HG03064 (cell line): ENCODE measurements at regions not wholly inside any gene's neighbourhood (a gene's known extent, or its start where the extent isn't known, plus 50 kb on each side); places are given as distances from the start of the nearest gene placed in this dataset.
A peak's percentile ranks its signal among the peaks of the same experiment; 100 is the strongest.
"Not testable (repeated sequence)": the region's sequence is repeated elsewhere in the genome, so short reads cannot be mapped to it uniquely, and the experiment has no call there.

ENCODE experiments used
- ATAC-seq: cut with Tn5 transposase; IDR thresholded peaks from one replicate; pipeline ENCODE4 v1.9.1; 2021; ENCODE audit warnings: low read depth; ENCODE audit not compliant: unreplicated experiment

DNA sequence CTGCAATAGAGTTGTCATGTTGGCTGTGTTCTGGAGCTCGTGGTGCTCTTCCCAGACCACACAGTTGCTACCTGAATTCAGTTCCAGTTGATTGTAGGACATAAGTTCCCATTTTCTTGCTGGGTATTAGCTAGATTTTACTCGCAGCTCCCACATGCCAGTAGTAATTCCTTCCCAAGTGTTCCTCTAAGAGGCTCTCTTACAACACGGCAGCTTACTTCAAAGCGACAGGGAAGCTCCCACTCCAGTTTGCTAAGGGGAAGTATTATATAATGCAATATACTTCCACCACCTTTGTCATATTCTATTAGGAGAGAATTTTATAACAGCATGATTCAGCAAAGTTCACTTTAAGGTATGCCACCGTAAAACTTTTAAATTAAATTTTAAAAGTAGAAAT, 623.0 kb downstream of the SLCO4C1 start:
- ATAC-seq = no peak

DNA sequence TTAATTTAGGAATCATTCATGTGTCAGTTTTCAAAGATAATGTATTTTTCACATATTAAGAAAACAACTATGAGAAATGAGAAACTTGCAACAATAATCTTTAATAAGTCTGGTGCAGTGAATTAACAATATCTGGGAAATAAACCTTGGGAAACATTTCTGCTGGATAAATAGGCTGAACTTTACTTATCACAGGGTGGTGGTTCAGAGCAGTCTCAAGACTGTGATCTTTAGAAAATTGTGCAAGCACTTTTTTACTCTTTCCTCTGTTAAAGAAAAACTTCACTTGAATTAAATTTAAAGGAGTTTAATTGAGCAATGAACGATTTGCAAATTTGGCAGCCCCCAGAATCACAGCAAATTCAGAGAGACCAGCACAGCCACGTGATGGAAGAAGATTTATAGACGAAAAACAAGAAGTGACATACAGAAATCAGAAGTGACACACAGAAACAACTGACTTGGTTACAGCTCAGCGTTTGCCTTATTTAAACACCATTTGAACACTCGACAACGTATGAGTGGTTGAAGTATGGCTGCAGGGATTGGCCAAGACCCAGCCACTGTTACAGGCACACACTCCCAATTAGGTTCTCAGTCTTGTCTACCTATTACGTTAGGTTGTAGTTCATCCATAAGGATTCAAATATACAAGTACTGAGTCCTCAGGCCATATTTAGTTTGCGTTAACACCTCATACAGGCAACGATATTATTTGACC, 631.9 kb downstream of the SLCO4C1 start:
- ATAC-seq = no peak

DNA sequence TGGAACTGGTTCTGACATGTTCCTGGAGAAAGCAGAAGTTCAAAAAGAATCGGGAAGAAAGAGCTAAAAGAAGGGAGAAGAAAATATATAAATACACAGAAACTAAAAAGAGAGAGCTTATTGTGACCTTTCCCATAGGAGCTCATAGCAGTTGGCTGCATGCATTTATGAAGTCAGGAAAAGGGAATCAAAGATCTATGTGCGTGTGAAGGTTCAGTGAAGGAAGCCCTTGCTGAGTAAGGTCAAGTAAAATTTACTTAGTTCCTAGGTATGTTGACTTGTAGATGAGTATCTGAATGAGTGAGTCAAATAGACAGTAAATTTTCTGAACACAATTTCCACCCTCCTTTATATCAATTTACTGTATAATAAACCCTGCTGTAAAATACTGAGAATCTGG, 632.5 kb downstream of the SLCO4C1 start:
- no peak for ATAC-seq

DNA sequence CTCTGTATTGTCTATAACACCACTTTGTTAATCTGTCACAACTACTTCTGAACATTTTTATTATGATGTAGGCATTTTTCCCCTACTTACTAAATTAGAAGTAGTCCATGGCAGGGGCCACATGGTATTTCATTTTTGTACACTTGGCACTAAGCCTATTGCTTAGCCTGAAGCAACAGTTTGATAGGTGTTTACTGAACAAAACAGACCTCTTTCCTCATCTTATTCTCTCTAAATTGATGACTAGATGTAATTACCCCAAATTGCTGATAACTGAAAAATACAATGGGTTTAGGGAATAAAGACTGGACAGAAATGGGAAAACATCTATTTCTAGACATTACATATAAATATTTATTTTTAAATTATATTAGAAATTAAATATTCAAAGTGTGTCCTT, 633.8 kb downstream of the SLCO4C1 start:
- ATAC-seq = no peak

DNA sequence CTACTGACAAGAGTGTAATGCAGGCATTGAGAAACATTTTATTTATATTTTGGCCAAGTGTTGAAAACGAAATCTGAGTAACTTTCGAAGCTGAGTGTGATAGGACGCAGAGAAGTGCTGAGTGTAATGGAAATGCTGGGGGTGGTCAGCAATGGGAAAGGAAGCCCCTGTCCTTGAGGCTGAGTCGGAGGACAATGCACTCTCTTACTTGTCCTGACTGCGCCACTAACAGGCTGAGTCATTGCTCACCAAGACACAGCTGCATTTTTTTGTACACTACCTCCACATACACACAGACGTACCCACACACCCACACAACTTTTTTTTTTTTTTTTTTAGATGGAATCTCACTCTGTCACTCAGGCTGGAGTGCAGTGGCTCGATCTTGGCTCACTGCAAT, 637.7 kb downstream of the SLCO4C1 start:
- ATAC-seq = no peak

DNA sequence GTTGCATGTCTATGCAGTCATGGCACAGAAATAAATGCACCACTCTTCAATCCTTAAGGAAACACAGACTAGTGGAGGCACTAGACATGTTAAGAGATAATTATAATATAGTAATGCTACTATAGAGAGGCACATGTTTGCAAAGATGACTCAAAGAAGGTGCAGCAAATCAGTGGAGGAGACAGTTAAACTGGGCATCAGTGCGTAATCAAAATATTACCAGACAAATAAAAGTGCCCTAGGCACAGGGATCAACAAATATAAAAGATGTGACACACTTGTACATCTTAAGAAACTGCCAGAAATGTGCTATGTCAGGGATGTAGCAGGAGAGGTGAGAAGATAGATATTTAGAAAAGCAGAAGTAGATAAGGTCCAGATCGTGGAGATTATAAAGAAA, 642.1 kb downstream of the SLCO4C1 start:
- no peak for ATAC-seq

DNA sequence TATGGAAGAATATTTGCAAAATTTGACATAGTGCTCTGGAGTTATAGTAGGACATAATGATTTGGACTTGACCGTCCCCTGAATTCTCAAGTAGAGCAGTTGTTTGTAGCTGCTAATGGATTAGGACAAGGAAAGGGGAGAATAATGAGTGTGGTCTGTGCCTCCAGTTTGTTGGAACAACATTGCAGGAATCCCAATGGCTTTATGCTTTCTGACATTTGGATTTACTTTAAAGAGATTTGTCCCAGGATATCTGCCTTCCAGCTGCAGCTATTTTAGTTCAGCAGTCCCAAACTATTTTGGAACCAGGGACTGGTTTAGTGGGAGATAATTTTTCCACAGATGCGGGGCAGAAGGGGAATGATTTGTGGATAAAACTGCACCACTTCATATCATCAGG, 648.2 kb downstream of the SLCO4C1 start:
- ATAC-seq = no peak

DNA sequence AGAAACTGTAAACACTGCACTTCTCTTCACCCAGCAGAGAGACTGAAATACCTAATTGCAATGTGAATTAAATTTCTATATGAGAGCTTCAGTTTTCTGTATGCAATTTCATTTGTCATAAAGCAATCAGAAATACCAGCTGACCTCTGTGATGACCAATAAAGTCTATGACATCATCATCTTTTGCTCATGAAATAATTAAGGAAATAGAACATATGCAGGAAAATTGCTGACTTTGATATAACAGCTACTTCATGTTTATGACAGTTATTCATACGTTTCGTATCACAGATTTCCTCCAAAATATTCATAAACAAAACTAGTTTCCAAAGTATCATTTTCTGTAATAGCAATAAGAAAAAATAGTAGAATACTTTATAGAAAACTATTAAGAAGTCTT, 652.3 kb downstream of the SLCO4C1 start:
- ATAC-seq = no peak

DNA sequence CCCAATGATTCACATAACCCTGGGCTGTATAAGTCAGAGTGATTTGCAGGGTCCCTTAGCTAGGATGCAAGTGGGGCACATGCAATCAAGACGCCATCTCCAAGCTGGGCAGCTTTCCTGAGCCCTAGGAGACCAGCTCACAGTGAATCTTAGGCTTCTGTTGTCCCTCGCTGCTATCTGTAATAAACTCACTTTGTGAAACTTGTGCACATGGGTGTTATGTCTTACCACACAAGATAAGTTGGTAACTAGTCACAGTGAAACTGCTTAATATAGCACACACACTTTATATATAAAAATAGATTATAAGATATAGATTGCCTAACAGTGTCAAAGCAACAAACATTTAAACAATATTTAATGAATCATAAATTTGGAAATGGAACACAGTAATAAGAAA, 658.5 kb downstream of the SLCO4C1 start:
- no peak for ATAC-seq

DNA sequence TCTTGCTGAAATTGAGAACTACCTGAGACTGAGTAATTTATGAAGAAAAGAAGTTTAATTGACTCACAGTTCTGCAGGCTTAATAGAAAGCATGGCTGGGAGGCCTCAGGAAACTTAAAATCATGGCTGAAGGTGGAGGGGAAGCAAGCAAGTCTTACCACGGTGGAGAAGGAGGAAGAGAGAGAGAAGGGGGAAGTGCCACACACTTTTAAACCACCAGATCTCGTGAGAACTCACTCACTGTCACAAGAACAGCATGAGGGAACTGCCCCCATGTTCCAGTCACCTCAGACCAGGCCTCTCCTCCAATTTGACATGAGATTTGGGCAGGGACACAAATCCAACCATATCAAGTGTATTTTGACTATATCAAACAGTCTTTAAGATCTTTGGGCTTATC, 668.3 kb downstream of the SLCO4C1 start:
- not testable (repeated sequence) for ATAC-seq

DNA sequence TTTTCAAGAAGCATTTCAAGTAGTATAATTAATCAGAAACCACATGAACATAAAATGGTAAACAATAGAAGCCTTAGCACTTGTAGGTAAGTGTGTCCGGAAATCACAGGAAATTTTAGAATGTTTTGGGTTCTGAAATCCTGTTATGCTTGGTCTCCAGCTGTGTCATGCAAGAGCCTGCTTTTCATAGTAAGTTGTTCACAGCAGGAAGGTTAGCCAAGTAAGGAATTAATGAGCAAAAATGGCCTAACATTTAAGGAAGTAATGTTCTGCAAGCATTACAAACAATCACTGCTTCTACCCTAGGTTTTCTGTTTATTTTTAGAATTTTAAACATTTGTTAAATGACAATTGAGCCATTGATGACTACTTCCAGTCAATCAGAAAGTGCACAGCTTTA, 669.5 kb downstream of the SLCO4C1 start:
- no peak for ATAC-seq

DNA sequence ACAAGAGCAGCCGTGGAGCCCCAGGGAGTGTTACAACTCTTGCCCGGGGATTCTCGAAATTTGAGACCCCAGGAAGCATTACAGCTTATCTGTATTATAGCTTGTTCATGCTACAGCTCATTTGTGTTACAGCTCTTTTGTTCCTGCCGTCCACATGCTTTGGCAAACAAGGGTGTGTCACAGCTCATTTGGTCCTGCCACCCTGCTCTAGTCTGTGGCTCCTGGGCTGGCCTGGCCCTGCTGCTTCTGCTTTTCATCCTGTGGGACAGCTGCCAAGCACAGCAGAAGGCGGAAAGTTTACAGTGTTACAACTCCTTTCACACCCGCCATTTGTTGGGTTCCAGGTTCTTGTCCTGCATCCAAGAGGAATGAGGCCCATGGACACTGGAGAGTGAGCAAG, 685.0 kb downstream of the SLCO4C1 start:
- no peak for ATAC-seq

DNA sequence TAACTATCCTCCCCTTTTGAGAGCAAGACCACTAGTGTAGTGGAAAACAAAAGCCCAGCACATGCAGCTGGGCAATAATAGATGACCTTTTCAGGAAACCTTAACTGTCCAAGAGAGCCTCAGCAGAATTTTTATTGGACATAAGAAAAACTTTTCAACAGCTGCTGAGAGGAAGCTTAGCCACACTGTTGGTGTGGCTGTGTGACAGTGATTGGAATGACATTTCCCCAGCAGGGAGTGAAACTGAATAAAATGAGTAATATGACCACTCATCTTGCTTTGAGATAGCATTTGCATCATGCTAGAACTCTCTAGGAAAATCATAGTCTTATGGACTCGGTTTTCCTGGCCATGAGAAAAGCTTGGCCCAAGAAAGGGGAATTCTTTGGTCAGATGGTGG, 687.8 kb downstream of the SLCO4C1 start:
- ATAC-seq = no peak

DNA sequence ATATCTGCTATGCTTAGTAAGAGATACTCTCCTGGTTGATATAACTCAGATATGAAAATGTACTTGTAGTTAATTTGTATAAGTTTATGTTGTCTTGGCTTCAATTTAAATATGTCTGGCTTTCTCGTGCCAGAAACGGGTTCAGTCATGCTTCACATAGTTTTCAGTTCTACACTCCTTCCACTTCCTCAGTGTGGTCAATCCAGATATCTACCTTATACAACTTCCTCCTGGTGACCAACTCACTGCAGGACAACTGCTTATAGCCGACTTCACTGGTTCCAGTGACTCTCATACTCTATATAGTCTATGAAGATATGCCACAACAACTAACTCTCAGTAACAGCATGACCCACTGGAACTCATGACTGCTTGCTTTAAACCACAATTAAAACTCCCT, 690.4 kb downstream of the SLCO4C1 start:
- peak; percentile 64 for ATAC-seq

DNA sequence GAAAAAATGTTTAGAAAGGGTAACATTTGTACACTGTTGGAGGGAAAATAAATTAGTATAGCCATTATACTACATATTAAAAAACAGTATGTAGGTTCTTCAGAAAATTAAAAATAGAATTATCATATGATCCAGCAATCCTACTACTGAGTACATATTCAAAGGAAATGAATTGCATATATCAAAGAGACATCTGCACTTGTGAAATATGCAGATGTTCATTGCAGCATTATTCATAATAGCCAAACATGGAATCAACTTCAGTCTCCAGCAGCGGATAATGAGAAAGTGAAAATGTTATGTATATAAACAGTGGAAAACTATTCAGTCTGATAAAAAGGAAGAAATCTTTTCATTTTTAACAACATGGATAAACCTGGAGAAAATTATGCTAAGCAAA, 695.5 kb downstream of the SLCO4C1 start:
- no peak for ATAC-seq

DNA sequence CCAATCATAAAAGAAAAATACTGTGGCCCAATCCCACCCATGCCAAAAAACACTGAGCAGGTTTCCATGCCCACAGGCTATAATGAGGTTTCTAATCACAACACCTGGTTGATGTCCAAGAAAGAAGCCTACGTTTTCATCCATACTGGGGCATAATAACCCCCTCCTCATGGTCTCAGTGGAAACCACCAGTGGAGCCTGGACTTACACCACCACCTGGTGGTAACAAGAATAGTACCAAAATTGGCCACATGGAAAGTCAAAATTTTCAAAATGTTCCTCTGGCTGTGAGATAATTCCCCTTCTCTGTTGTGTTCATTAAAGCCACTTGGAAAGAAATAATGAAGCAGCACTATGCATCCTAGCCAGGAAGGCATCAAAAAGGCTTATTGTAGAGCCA, 687.3 kb upstream of the ST8SIA4 start:
- ATAC-seq = no peak

DNA sequence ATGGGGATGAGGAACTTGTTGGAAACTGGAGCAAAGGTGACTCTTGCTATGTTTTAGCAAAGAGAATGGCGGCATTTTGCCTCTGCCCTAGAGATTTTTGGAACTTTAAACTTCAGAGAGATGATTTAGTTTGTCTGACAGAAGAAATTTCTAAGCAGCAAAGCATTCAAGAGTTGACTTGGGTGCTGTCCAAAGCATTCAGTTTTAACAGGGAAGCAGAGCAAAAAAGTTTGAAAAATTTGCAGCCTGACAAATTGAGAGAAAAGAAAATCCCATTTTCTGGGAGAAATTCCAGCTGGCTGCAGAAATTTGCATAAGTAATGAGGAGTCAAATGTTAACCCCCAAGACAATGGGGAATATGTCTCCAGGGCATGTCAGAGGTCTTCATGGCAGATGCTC, 682.3 kb upstream of the ST8SIA4 start:
- ATAC-seq = no peak

DNA sequence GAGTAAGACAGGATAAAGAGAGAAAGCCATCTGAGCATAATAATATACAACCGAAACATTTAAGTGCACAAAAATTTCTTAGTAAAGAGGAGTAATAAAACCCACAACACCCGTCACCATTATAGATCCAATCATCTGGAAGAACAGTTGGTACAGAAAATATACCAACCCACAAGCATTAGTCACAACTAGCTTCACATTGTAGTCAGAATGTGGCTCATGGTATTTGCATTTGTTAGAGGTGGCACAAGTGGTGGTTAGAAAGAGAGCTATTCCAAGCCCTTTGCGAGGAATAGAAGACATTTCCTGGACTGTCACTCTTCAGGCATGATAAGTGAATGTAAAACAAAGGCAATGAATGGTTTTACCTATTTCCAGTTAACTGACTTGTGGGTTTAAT, 677.5 kb upstream of the ST8SIA4 start:
- no peak for ATAC-seq

DNA sequence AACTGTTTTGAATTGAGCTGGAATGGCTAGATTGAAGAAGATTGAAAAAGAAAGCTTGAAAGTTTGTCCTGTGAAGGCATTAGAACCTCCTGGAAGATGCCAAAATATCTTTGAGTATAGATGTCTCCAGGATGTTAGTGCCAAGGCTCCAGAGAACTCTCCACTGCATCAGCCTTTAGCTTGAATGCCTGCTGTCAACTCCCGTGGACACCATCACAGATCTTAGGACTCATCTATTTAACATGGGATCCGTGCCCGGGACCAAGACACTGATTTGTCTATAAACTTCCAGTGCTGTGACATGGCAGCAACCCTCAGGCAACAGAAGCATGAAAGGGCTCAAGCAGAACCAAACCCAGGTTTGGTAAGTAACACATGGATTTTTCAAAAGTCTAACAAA, 670.9 kb upstream of the ST8SIA4 start:
- no peak for ATAC-seq

DNA sequence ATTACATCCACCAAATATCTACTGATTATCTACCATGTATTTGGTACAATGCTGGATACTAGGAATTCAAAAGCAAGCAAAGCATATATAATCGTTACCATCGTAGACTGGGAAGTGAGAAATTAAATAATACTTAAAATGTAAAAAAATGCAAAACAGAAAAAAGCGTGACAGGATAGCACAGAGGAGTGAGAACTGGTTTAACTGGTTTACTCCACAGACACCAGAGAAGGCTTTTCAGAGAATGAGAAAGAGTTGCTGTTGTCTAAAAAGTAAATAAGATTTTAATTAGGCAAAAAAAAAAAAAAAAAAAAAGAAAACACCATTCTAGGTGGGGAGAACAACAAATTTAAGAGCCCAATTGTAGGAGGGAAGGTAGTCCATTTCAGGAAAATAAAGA, 657.9 kb upstream of the ST8SIA4 start:
- ATAC-seq = no peak

DNA sequence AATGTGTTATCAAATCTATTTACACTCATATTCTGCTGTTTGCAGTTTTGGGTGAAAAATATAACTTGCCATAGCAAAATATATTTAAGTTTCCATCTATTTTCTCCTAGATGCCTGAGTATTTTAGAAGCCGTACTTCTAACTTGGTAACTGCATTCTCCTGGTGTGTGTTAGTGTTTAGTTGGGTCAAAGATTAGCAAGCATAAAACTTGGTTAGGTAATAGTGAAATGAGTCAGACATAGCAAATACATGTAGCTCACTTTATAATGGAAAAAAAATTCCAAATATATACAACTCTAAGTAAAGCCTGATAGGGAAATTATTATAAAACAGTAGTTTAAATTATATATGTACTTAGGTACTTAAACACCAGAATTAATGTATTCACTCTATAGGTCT, 640.7 kb upstream of the ST8SIA4 start:
- no peak for ATAC-seq

DNA sequence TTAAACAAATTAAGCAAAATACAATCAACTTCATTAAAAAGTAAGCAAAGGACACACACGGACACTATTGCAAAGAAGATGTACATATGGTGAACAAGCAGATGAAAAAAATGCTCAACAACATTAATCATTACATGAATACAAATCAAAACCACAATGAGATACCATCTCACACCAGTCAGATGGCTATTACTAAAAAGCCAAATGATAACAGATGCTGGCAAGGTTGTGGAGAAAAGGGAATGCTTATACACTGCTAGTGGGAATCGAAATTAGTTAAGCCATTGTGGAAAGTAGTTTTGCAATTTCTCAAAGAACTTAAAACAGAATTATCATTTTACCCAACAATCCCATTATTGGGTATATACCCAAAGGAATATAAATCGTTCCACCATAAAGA, 636.2 kb upstream of the ST8SIA4 start:
- no peak for ATAC-seq

DNA sequence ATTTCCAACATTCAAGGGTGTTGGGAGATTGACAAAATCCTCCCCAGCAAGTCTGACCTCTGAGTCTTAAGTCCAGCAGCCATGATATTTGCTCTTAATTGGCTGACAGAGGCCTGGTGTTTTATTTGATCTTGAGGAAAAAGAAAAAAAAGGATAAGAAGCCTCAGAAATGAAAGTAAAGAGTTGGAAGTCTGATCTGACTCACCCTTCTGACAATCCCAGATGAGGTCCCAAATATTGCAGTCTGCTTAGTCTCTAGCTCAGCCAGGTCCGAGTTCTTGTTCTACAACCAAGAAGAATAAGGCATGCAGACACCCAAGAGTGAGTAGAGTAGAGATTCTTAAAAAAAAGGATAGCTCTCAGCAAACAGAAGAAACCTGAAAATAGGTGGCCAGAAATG, 632.5 kb upstream of the ST8SIA4 start:
- ATAC-seq = no peak
